ENCODE measurements at regions not wholly inside any gene's neighbourhood (a gene's known extent, or its start where the extent isn't known, plus 50 kb on each side); places are given as distances from the start of the nearest gene placed in this dataset.

DNA sequence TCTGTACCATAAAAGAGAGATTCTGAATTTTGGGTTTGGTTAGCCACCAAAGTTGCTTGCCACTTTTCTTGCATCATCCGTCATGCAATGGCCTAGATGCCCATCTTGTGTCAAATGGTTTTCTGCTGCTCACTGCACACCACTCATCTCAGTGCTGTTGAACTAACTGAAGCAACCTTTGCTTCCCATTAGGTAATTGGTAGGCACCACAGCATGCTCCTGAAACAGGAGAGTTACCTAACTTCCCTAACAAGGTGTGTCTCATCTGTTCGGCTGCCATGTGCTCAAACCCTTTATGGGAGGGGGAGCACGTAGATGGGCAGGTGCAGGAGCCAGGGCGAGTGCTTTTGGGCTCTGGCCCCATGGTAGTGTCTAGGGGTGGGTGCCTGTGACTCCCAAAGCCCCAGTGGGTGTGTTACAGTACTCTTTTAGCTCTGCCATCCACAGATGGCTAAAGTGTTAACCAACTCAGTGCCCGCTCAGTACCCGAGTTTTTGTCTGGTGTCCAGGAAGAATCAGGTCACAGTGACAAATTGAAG, 147.4 kb upstream of the SPACA1 start:
- peaks cover 47% of the 10 kb centered on the region for H3K27me3 ChIP-seq (replicated peaks; ENCODE audit: insufficient read depth)
- no peak overlapping the region for H3K27ac ChIP-seq
- no peak overlapping the region for H3K9ac ChIP-seq
- in situ Hi-C loops (cut with MboI), result no loop called here
- H4K20me1 ChIP-seq (ENCODE audit: insufficient read depth), result no peaks in the 10 kb centered on the region
- no peak for DNase-seq
- TF ChIP-seq EZH2 (IDR thresholded peaks at IDR 0.05; ENCODE audit: insufficient read depth, poor library complexity, severe bottlenecking), result no peak
- no peak for TF ChIP-seq EZH2phosphoT487 (IDR thresholded peaks at IDR 0.05; ENCODE audit: insufficient read depth, low read depth)
- 64 to 65% methylated on average over 6 of the region's 6 CpGs for WGBS, 2 experiments (ENCODE audit: low coverage in 1 of 2, low lambda C conversion rate in 2 of 2, missing lambda C conversion rate in 2 of 2)
- H3K79me2 ChIP-seq (ENCODE audit: insufficient read depth), result no peaks in the 10 kb centered on the region
- H3K4me2 ChIP-seq (ENCODE audit: unreplicated experiment), result no peak overlapping the region
- no peaks in the 10 kb centered on the region for H3K36me3 ChIP-seq (ENCODE audit: low read depth)
- no peaks in the 10 kb centered on the region for H3K4me1 ChIP-seq (ENCODE audit: insufficient read depth)
- H2AFZ ChIP-seq, result no peak overlapping the region
- H3K4me3 ChIP-seq, result no peak overlapping the region
- H3K9me2 ChIP-seq (ENCODE audit: insufficient read depth), result no peaks in the 10 kb centered on the region
- H3F3A ChIP-seq (ENCODE audit: insufficient read depth), result no peaks in the 10 kb centered on the region
- no peaks in the 10 kb centered on the region for H3K9me3 ChIP-seq (ENCODE audit: low read depth)

DNA sequence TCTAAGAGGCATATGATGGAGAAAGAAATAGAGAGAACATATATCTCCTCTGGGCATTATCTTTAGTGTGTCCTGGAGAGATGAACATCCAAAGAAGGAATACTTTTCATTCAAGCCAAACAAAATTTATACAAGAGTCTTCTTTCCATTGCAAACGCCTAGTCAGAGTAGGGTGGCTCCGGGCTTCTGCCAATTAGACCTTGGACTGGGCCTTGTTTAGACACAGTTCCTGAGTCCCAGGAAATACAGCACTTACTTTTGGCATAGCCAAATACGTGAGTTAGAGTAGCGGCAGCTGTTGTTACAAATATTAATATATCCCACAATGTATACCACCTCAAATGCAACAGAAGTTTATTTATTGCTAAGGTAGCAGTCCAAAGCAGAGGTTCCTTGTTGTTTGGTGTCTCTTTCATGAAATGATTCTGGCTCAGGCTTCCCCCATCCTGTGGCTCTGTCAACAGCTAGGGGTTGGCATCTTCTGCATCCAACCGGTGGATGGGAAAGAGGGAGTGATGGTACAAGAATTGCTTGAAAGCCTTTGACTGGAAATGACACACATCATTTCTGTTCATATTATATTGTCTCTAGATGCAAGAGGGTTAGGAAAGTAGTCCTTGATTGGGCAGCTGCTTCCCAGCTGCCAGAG, 148.0 kb upstream of the SPACA1 start:
- Histone ChIP-seq H3F3A (ENCODE audit: insufficient read depth) (no peaks in the 10 kb centered on the region), H3K4me3 (no peak overlapping the region), H3K4me1 (ENCODE audit: insufficient read depth) (no peaks in the 10 kb centered on the region), H2AFZ (no peak overlapping the region), H3K27ac (no peak overlapping the region), H3K4me2 (ENCODE audit: unreplicated experiment) (no peak overlapping the region), H3K36me3 (ENCODE audit: low read depth) (no peaks in the 10 kb centered on the region), H3K9me2 (ENCODE audit: insufficient read depth) (no peaks in the 10 kb centered on the region), H3K9me3 (ENCODE audit: low read depth) (no peaks in the 10 kb centered on the region), H3K79me2 (ENCODE audit: insufficient read depth) (no peaks in the 10 kb centered on the region), H3K9ac (no peak overlapping the region), H4K20me1 (ENCODE audit: insufficient read depth) (no peaks in the 10 kb centered on the region), H3K27me3 (replicated peaks; ENCODE audit: insufficient read depth) (peaks cover 41% of the 10 kb centered on the region)
- in situ Hi-C loops (cut with MboI), result no loop called here
- DNase-seq, result no peak
- TF ChIP-seq EZH2 (IDR thresholded peaks at IDR 0.05; ENCODE audit: insufficient read depth, poor library complexity, severe bottlenecking), result no peak
- no peak for TF ChIP-seq EZH2phosphoT487 (IDR thresholded peaks at IDR 0.05; ENCODE audit: insufficient read depth, low read depth)
- 69% methylated on average over 5 of the region's 5 CpGs for WGBS, 2 experiments (ENCODE audit: low coverage in 1 of 2, low lambda C conversion rate in 2 of 2, missing lambda C conversion rate in 2 of 2)

DNA sequence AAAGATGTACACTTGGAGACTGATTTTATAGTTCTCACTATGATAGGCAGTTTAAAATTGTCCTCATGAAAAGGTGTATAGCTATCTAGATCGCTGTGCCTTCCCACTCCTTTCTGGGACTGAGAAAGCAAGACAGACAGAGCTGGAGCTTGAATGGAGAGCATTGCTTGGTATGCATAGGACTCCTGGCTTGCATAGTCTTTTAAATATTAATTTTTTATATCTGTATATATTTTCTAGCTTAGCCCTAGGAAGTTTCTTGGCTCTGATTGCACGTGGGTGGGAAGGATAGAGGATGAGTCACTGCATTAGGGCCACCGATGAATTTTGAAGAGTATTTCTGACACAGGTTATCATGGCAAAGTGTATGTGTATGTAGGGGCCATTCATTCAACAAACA, 150.0 kb upstream of the SPACA1 start:
- DNase-seq, result peak; percentile 47
- Histone ChIP-seq H3K27me3 (replicated peaks; ENCODE audit: insufficient read depth) (peaks cover 23% of the 10 kb centered on the region), H3K27ac (no peak overlapping the region), H2AFZ (no peak overlapping the region), H3K9ac (no peak overlapping the region), H3K4me2 (ENCODE audit: unreplicated experiment) (no peak overlapping the region), H3K36me3 (ENCODE audit: low read depth) (no peaks in the 10 kb centered on the region), H3K9me3 (ENCODE audit: low read depth) (no peaks in the 10 kb centered on the region), H3F3A (ENCODE audit: insufficient read depth) (no peaks in the 10 kb centered on the region), H3K4me3 (no peak overlapping the region), H3K79me2 (ENCODE audit: insufficient read depth) (no peaks in the 10 kb centered on the region), H3K4me1 (ENCODE audit: insufficient read depth) (no peaks in the 10 kb centered on the region), H3K9me2 (ENCODE audit: insufficient read depth) (no peaks in the 10 kb centered on the region), H4K20me1 (ENCODE audit: insufficient read depth) (no peaks in the 10 kb centered on the region)
- 38 to 40% methylated on average over 3 of the region's 3 CpGs for WGBS, 2 experiments (ENCODE audit: low coverage in 1 of 2, low lambda C conversion rate in 2 of 2, missing lambda C conversion rate in 2 of 2)
- TF ChIP-seq EZH2phosphoT487 (IDR thresholded peaks at IDR 0.05; ENCODE audit: insufficient read depth, low read depth) (no peak), EZH2 (IDR thresholded peaks at IDR 0.05; ENCODE audit: insufficient read depth, poor library complexity, severe bottlenecking) (no peak)
- in situ Hi-C loops (cut with MboI), result no loop called here

GRCh38 chr6:87897013-87897412, 150.6 kb upstream of the SPACA1 start:
- Histone ChIP-seq H3K79me2 (ENCODE audit: insufficient read depth) (no peaks in the 10 kb centered on the region), H4K20me1 (ENCODE audit: insufficient read depth) (no peaks in the 10 kb centered on the region), H3K4me2 (ENCODE audit: unreplicated experiment) (no peak overlapping the region), H3K4me3 (no peak overlapping the region), H3K27me3 (replicated peaks; ENCODE audit: insufficient read depth) (peaks cover 21% of the 10 kb centered on the region), H3F3A (ENCODE audit: insufficient read depth) (no peaks in the 10 kb centered on the region), H3K27ac (no peak overlapping the region), H3K36me3 (ENCODE audit: low read depth) (no peaks in the 10 kb centered on the region), H2AFZ (no peak overlapping the region), H3K9ac (no peak overlapping the region), H3K9me2 (ENCODE audit: insufficient read depth) (no peaks in the 10 kb centered on the region), H3K4me1 (ENCODE audit: insufficient read depth) (no peaks in the 10 kb centered on the region), H3K9me3 (ENCODE audit: low read depth) (no peaks in the 10 kb centered on the region)
- TF ChIP-seq EZH2phosphoT487 (IDR thresholded peaks at IDR 0.05; ENCODE audit: insufficient read depth, low read depth) (no peak), EZH2 (IDR thresholded peaks at IDR 0.05; ENCODE audit: insufficient read depth, poor library complexity, severe bottlenecking) (no peak)
- in situ Hi-C loops (cut with MboI), result no loop called here
- no peak for DNase-seq

Data from GM23248 (cell line).